ENCODE measurements at regions not wholly inside any gene's neighbourhood (a gene's known extent, or its start where the extent isn't known, plus 50 kb on each side); places are given as distances from the start of the nearest gene placed in this dataset.

- no peak overlapping the region for H3K9ac ChIP-seq (ENCODE audit: low read depth in 2 of 2, low read length in 2 of 2)
- H3K27me3 ChIP-seq: no peaks in the 10 kb centered on the region
- H3K4me1 ChIP-seq: no peaks in the 10 kb centered on the region
- DNase-seq: no peak
- intact Hi-C loops (cut with DNase I): no loop called here
- H3K9me3 ChIP-seq: no peaks in the 10 kb centered on the region
- no peak overlapping the region for H3K27ac ChIP-seq
- H3K4me3 ChIP-seq: no peak overlapping the region
- no peak for TF ChIP-seq CTCF (IDR thresholded peaks at IDR 0.05)
- no peaks in the 10 kb centered on the region for H3K36me3 ChIP-seq
These were observed 137.8 kb upstream of the TNS3 start for GRCh38 chr7:47719675-47720074.

GRCh38 chr7:47715631-47716068 is 133.7 kb upstream of the TNS3 start:
- Histone ChIP-seq H3K27me3 (no peaks in the 10 kb centered on the region), H3K36me3 (no peaks in the 10 kb centered on the region), H3K4me3 (no peak overlapping the region), H3K27ac (no peak overlapping the region), H3K4me1 (no peaks in the 10 kb centered on the region), H3K9me3 (no peaks in the 10 kb centered on the region), H3K9ac (ENCODE audit: low read depth in 2 of 2, low read length in 2 of 2) (no peak overlapping the region)
- TF ChIP-seq CTCF (IDR thresholded peaks at IDR 0.05): no peak
- DNase-seq: no peak
- intact Hi-C loops (cut with DNase I): no loop called here

- no peaks in the 10 kb centered on the region for H3K36me3 ChIP-seq
- no peak for TF ChIP-seq CTCF (IDR thresholded peaks at IDR 0.05)
- intact Hi-C loops (cut with DNase I): no loop called here
- H3K27ac ChIP-seq: no peak overlapping the region
- no peaks in the 10 kb centered on the region for H3K4me1 ChIP-seq
- no peak for DNase-seq
- no peak overlapping the region for H3K4me3 ChIP-seq
- H3K27me3 ChIP-seq: no peaks in the 10 kb centered on the region
- H3K9me3 ChIP-seq: no peaks in the 10 kb centered on the region
- no peak overlapping the region for H3K9ac ChIP-seq (ENCODE audit: low read depth in 2 of 2, low read length in 2 of 2)
These were observed 133.0 kb upstream of the TNS3 start for GRCh38 chr7:47714669-47715607.

- H3K9ac ChIP-seq (ENCODE audit: low read depth in 2 of 2, low read length in 2 of 2): no peak overlapping the region
- H3K36me3 ChIP-seq: no peaks in the 10 kb centered on the region
- intact Hi-C loops (cut with DNase I): no loop called here
- no peaks in the 10 kb centered on the region for H3K4me1 ChIP-seq
- H3K27me3 ChIP-seq: no peaks in the 10 kb centered on the region
- TF ChIP-seq CTCF (IDR thresholded peaks at IDR 0.05): no peak
- no peak overlapping the region for H3K4me3 ChIP-seq
- H3K27ac ChIP-seq: no peak overlapping the region
- no peaks in the 10 kb centered on the region for H3K9me3 ChIP-seq
- no peak for DNase-seq
These were observed 131.7 kb upstream of the TNS3 start for GRCh38 chr7:47713595-47713994.

GRCh38 chr7:47712416-47712815 is 130.5 kb upstream of the TNS3 start:
- Histone ChIP-seq H3K27ac (no peak overlapping the region), H3K9me3 (no peaks in the 10 kb centered on the region), H3K4me3 (no peak overlapping the region), H3K36me3 (no peaks in the 10 kb centered on the region), H3K9ac (ENCODE audit: low read depth in 2 of 2, low read length in 2 of 2) (no peak overlapping the region), H3K4me1 (no peaks in the 10 kb centered on the region), H3K27me3 (no peaks in the 10 kb centered on the region)
- intact Hi-C loops (cut with DNase I): no loop called here
- no peak for TF ChIP-seq CTCF (IDR thresholded peaks at IDR 0.05)
- DNase-seq: no peak

Data from colonic mucosa (tissue), 4 donors.